Effector memory CD4-positive, alpha-beta T cell (primary cell): ENCODE measurements at regions not wholly inside any gene's neighbourhood (a gene's known extent, or its start where the extent isn't known, plus 50 kb on each side); places are given as distances from the start of the nearest gene placed in this dataset.
"Not testable (repeated sequence)": the region's sequence is repeated elsewhere in the genome, so short reads cannot be mapped to it uniquely, and the experiment has no call there.

ENCODE experiments used
- DNase-seq, 3 donors: peaks; one replicate each; pipeline ENCODE4 v3.0.0-alpha.2; 2020
- H3K27ac ChIP-seq: 2 replicates; pipeline ENCODE4 v1.7.0; 2013; ENCODE audit warnings: mild to moderate bottlenecking, low read length, moderate library complexity; ENCODE audit not compliant: insufficient read depth, poor library complexity, severe bottlenecking
- H3K27me3 ChIP-seq: replicated peaks from 2 replicates; pipeline ENCODE4 v1.7.0; 2013; ENCODE audit warnings: mild to moderate bottlenecking, low read length; ENCODE audit not compliant: insufficient read depth, control insufficient read depth, poor library complexity, severe bottlenecking
- H3K36me3 ChIP-seq: 2 replicates; pipeline ENCODE4 v1.7.0; 2013; ENCODE audit warnings: mild to moderate bottlenecking, low read length, moderate library complexity; ENCODE audit not compliant: control insufficient read depth, insufficient read depth
- H3K4me1 ChIP-seq: 2 replicates; pipeline ENCODE4 v1.7.0; 2013; ENCODE audit warnings: low read length, mild to moderate bottlenecking; ENCODE audit not compliant: control insufficient read depth, insufficient read depth, poor library complexity, severe bottlenecking
- H3K4me3 ChIP-seq: 2 replicates; pipeline ENCODE4 v1.7.0; 2013; ENCODE audit warnings: low read length, low read depth, mild to moderate bottlenecking; ENCODE audit not compliant: insufficient read depth, poor library complexity, severe bottlenecking
- H3K9me3 ChIP-seq: 2 replicates; pipeline ENCODE4 v1.7.0; 2013; ENCODE audit warnings: mild to moderate bottlenecking, low read length, moderate library complexity; ENCODE audit not compliant: control insufficient read depth

DNA sequence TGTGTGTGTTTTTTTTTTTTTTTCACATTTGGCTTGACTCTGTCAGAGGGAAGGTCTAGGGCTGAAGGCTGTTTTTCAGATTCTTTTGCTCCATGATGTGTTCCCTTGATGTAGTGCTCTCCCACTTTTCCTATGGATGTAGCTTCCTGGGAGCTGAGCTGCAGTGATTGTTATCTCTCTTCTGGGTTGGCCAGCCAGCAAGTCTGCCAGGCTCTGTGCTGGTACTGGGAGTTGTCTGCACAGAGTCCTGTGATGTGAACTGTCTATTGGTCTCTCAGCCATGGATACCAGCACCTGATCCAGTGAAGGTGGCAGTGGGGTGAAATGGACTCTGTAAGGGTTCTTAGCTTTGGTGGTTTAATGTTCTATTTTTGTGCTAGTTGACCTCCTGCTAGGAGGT is 377.4 kb upstream of the MAN1A1 start:
- not testable (repeated sequence) for DNase-seq, H3K27ac ChIP-seq, H3K4me3 ChIP-seq, H3K4me1 ChIP-seq, H3K9me3 ChIP-seq, H3K36me3 ChIP-seq, H3K27me3 ChIP-seq

DNA sequence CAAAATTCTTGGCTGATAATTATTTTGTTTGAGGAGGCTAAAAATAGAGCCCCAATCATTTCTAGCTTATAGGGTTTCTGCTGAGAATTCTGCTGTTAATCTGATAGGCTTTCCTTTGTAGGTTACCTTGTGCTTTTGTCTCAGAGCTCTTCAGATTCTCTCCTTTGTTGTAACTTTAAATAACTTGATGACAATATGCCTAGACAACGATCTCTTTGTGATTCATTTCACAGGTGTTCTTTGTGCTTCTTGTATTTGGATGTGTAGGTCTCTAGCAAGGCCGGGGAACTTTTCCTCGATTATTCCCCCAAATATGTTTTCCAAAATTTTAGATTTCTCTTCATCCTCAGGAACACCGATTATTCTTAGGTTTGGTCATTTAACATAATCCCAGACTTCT is 376.5 kb upstream of the MAN1A1 start:
- no peak for DNase-seq
- Histone ChIP-seq H3K27me3 (no peaks in the 10 kb centered on the region), H3K36me3 (no peaks in the 10 kb centered on the region), H3K27ac (no peak overlapping the region), H3K4me3 (no peak overlapping the region), H3K9me3 (no peaks in the 10 kb centered on the region), H3K4me1 (no peaks in the 10 kb centered on the region)

DNA sequence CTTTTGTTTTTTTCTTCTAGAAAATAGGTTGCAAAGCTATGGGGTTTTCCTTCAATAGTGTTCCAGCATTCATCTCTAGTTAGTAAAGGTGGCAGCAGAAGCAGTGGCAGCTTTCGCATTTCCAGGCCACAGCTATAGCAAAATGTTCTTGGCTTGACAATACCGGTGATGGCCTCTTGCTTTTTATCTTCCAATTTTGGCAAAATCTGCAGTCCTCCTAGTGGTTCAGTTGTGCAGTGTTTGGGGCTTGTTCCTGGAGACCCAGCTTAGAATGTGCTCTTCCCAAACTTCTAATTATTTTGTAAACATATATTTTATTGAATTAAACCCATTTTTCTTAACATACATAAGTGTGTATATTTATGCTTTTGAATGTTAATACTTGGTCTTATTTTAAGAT is 370.6 kb upstream of the MAN1A1 start:
- Histone ChIP-seq H3K27ac (no peak overlapping the region), H3K36me3 (no peaks in the 10 kb centered on the region), H3K27me3 (no peaks in the 10 kb centered on the region), H3K4me1 (no peaks in the 10 kb centered on the region), H3K9me3 (no peaks in the 10 kb centered on the region), H3K4me3 (no peak overlapping the region)
- no peak for DNase-seq

DNA sequence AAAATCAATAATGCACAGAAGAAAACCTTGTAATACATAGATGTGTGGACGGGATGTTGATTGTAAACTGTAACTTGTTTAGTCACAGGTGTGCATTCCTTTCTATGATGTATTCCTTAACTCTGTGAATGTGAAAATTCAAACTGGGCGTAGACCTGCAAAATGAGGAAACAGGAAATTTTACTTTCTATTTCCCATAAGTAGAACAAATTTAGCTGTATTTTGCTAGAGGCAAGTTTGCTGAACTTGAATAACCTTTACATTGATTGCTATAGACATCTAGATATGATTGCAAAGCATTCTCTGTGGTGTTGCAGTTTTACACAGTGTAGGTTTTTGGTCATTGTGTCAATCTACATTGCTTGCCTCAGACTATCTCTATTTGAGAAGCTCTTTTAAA is 368.4 kb upstream of the MAN1A1 start:
- H3K4me1 ChIP-seq: no peaks in the 10 kb centered on the region
- DNase-seq: no peak
- H3K36me3 ChIP-seq: no peaks in the 10 kb centered on the region
- H3K27me3 ChIP-seq: no peaks in the 10 kb centered on the region
- H3K4me3 ChIP-seq: no peak overlapping the region
- H3K9me3 ChIP-seq: no peaks in the 10 kb centered on the region
- H3K27ac ChIP-seq: no peak overlapping the region

DNA sequence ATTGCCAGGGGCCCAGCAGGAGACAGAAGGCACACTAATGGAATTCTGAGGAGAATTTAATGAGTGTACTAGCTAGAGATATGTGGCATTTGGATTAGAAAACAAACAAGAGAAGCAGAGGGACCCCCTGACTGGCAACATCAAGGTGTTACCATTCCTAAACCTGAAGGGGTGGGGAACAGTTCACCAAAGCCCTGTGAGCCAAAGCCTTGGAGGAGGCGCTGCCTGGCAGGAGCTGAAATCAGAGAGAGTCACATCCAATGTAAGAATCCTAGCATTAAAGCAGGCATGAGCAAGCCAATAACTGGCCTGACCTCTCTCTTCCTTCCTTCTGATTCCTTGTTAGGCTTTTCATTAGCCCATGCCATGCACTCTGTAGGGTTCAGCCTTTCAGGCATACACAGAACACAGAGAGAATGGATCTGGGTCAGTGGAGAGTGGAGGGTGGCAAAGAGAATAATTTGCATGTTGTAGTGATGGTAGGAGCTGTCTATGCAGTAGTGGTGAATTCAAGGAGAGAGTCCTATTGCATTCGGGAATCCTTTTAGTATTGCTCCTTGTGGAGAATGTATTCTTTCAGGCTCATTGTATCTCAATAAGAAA is 367.2 kb upstream of the MAN1A1 start:
- no peak for DNase-seq
- Histone ChIP-seq H3K9me3 (no peaks in the 10 kb centered on the region), H3K36me3 (no peaks in the 10 kb centered on the region), H3K27me3 (no peaks in the 10 kb centered on the region), H3K4me3 (no peak overlapping the region), H3K27ac (no peak overlapping the region), H3K4me1 (no peaks in the 10 kb centered on the region)

DNA sequence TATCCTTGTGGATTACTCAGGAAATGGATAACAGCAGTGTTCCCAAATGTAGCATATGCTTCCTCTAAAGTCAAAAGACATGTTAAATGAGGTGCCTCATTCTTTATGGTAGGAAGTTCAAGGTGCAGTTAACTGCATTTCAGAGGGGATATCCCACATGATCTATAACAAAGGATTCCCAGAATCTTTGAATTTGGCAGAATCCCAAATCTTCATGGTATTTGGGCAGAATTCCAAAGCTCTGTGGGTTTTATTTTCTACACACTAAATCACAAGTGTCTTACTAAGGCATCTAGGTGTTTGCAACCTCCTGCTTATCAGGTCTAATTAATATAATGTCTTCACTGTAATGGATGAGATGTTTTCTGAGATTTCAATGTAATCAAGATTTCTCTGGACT is 364.3 kb upstream of the MAN1A1 start:
- H3K27me3 ChIP-seq: no peaks in the 10 kb centered on the region
- H3K4me3 ChIP-seq: no peak overlapping the region
- H3K27ac ChIP-seq: no peak overlapping the region
- DNase-seq: no peak
- H3K4me1 ChIP-seq: no peaks in the 10 kb centered on the region
- no peaks in the 10 kb centered on the region for H3K9me3 ChIP-seq
- no peaks in the 10 kb centered on the region for H3K36me3 ChIP-seq

DNA sequence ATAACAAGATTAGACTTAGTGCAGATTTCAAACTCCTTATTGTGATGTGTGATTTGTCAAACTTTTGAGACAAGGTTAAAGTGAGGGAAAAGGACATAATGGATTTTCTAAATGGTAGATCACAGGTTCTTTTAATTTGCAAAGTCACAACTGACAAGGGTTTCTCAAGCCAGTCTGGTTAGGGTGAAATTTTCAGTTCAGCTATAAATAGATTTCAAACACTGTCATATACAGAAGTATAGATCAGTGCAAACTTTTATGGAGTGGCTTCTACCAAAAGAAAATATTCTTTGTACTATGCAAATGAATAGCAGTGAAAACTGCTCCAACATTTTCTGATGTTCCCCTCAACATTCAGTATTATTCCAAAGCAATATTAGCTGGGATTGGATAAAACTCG is 337.1 kb upstream of the MAN1A1 start:
- Histone ChIP-seq H3K4me3 (no peak overlapping the region), H3K4me1 (no peaks in the 10 kb centered on the region), H3K27me3 (no peaks in the 10 kb centered on the region), H3K9me3 (no peaks in the 10 kb centered on the region), H3K27ac (no peak overlapping the region), H3K36me3 (no peaks in the 10 kb centered on the region)
- DNase-seq: no peak

DNA sequence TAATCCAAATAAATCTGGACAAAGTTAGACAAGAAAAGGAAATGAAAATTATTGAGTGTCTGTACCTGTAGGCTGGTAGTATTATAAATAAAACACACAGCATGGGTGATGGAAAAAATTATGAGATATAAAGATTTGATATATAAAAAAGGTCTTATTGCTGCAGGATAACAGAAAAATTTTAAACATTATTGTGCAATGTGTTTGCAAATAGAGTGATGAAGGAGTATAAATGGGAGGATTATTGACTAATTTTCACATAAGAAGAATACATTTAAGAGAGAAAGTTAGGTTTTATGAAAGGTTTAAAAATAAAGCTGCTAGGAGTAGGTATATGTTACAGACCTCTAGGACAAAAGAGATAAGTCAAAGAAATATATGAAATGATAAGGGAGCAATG is 336.7 kb upstream of the MAN1A1 start:
- DNase-seq: no peak
- Histone ChIP-seq H3K36me3 (no peaks in the 10 kb centered on the region), H3K9me3 (no peaks in the 10 kb centered on the region), H3K27ac (no peak overlapping the region), H3K4me1 (no peaks in the 10 kb centered on the region), H3K4me3 (no peak overlapping the region), H3K27me3 (no peaks in the 10 kb centered on the region)

DNA sequence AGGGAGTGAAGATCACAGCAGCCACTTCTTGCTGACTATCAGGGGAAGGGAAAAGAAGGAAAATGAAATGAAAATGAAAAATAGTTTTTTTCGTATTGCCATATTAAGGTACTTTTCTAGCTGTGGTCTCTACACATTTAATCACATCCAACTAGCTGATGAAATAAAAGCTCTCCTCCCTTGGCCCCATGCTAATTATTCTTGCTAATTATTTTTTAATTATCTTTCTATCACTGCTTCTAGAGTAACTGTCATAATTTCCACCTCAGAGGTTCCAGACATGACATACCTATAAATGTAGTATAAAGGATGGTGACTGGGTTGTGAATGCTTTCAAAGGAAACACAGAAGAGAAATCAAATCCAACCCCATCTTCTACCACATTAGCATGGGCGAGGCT is 334.1 kb upstream of the MAN1A1 start:
- DNase-seq: no peak
- H3K27me3 ChIP-seq: no peaks in the 10 kb centered on the region
- H3K4me3 ChIP-seq: no peak overlapping the region
- H3K9me3 ChIP-seq: no peaks in the 10 kb centered on the region
- no peak overlapping the region for H3K27ac ChIP-seq
- H3K36me3 ChIP-seq: no peaks in the 10 kb centered on the region
- no peaks in the 10 kb centered on the region for H3K4me1 ChIP-seq

DNA sequence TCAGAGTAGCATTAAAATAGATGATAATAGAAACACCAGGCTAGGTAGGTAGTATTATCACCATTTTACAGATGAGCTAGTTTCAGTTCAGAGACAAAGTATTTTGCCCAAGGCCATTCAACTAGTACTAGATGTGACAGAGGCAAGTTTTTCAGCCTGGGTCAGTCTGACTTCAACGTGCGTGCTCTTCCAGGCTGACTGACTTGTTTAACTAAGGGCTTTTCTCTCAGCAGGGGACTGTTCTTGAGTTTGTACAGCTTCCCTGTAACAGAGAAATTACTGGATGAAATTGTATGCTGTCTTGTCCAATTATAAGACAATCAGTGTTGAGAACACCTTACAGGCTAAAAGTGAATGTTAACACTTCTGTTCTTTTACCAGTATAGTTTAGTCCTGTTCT is 333.5 kb upstream of the MAN1A1 start:
- no peak for DNase-seq
- Histone ChIP-seq H3K9me3 (no peaks in the 10 kb centered on the region), H3K4me3 (no peak overlapping the region), H3K36me3 (no peaks in the 10 kb centered on the region), H3K4me1 (no peaks in the 10 kb centered on the region), H3K27me3 (no peaks in the 10 kb centered on the region), H3K27ac (no peak overlapping the region)

DNA sequence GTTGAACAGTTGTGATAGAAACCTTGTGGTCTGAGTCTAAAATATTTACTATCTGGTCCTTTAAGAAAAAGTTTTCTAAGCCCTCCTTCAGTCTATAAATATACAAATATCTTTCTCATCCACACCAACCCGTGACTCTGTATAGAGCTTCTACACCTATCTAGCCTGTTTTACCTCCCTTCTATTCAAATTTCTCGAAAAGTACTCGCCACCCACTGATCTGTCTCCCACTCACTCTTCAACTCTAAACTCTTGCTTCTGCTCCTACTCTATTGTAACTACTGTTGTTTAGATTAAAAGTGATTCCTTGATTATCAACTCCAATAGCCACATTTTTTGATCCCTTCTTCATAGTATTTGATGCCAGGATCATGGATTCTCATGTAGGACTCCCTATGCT is 329.4 kb upstream of the MAN1A1 start:
- DNase-seq: no peak
- Histone ChIP-seq H3K27me3 (no peaks in the 10 kb centered on the region), H3K36me3 (no peaks in the 10 kb centered on the region), H3K4me3 (no peak overlapping the region), H3K4me1 (no peaks in the 10 kb centered on the region), H3K9me3 (no peaks in the 10 kb centered on the region), H3K27ac (no peak overlapping the region)
